PC-3 (cell line): ENCODE measurements at regions not wholly inside any gene's neighbourhood (a gene's known extent, or its start where the extent isn't known, plus 50 kb on each side); places are given as distances from the start of the nearest gene placed in this dataset.

Source experiments
- ATAC-seq: fragments of 200-7000 bp; cut with Tn5 transposase; 2 replicates; pipeline ENCODE4 v1.9.1; 2020; ENCODE audit warnings: mild to moderate bottlenecking, moderate library complexity
- BruUV-seq: library from RNA; stranded (reverse); fragments of 400-500 nt; replicated peaks from 2 replicates; lab custom pipeline; 2021; lab: Mats Ljungman, UMichigan
- CTCF ChIA-PET: fragments of 300-600 bp; sonication (Branson Sonifier 250); formaldehyde crosslinking; loops from one replicate; lab custom pipeline; 2022; ENCODE audit warnings: antibody characterized with exemption; lab: Charles Lee
- POLR2A ChIA-PET: fragments of 300-600 bp; sonication (Branson Sonifier 250); formaldehyde crosslinking; loops from one replicate; lab custom pipeline; 2022; ENCODE audit warnings: antibody characterized with exemption; ENCODE audit not compliant: unreplicated experiment; lab: Charles Lee
- DNase-seq: peaks from one replicate; pipeline ENCODE4 v3.0.0-alpha.2; 2015
- H2AFZ ChIP-seq: fragments of 300-600 bp; sonication (generic); 2 replicates; pipeline ENCODE4 v1.6.0; 2016; ENCODE audit warnings: antibody characterized with exemption, low read length
- H3F3A ChIP-seq: fragments of 300-600 bp; sonication (generic); one replicate; pipeline ENCODE4 v1.6.0; 2017; ENCODE audit warnings: antibody characterized with exemption, low read length, control low read depth, mild to moderate bottlenecking; ENCODE audit not compliant: unreplicated experiment
- H3K27ac ChIP-seq: fragments of 300-600 bp; sonication (generic); 2 replicates; pipeline ENCODE4 v1.5.1; 2016; ENCODE audit warnings: mild to moderate bottlenecking, low read length
- H3K27me3 ChIP-seq: fragments of 300-600 bp; sonication (generic); 2 replicates; pipeline ENCODE4 v1.6.1; 2016; ENCODE audit warnings: low read length, mixed read lengths
- H3K36me3 ChIP-seq: fragments of 300-600 bp; sonication (generic); 2 replicates; pipeline ENCODE4 v1.6.1; 2016; ENCODE audit warnings: low read depth, mixed run types, low read length, mixed read lengths
- H3K4me1 ChIP-seq: fragments of 300-600 bp; sonication (generic); 2 replicates; pipeline ENCODE4 v1.5.1; 2016; ENCODE audit warnings: low read length; ENCODE audit not compliant: insufficient read depth
- H3K4me2 ChIP-seq: fragments of 300-600 bp; sonication (generic); 2 replicates; pipeline ENCODE4 v1.6.0; 2016; ENCODE audit warnings: low read length
- H3K4me3 ChIP-seq: fragments of 300-600 bp; sonication (generic); 2 replicates; pipeline ENCODE4 v1.5.1; 2016; ENCODE audit warnings: mild to moderate bottlenecking, low read length, mixed read lengths
- H3K79me2 ChIP-seq: fragments of 300-600 bp; sonication (generic); 2 replicates; pipeline ENCODE4 v1.6.1; 2017; ENCODE audit warnings: low read length, mixed read lengths
- H3K9ac ChIP-seq: fragments of 300-600 bp; sonication (generic); 2 replicates; pipeline ENCODE4 v1.6.0; 2016; ENCODE audit warnings: mild to moderate bottlenecking, low read length
- H3K9me2 ChIP-seq: fragments of 300-600 bp; sonication (generic); replicated peaks from 2 replicates; pipeline ENCODE4 v1.6.1; 2016; ENCODE audit warnings: mixed run types, low read length, mixed read lengths
- H3K9me3 ChIP-seq: fragments of 300-600 bp; sonication (generic); 2 replicates; pipeline ENCODE4 v1.6.1; 2016; ENCODE audit warnings: low read length, mixed read lengths
- H4K20me1 ChIP-seq: fragments of 300-600 bp; sonication (generic); 2 replicates; pipeline ENCODE4 v1.6.1; 2016; ENCODE audit warnings: low read length, mixed read lengths
- EZH2 ChIP-seq: fragments of 300-600 bp; sonication (generic); IDR thresholded peaks from one replicate; pipeline ENCODE4 v1.6.1; 2017; ENCODE audit warnings: antibody characterized with exemption, mild to moderate bottlenecking, low read length; ENCODE audit not compliant: unreplicated experiment
- EZH2phosphoT487 ChIP-seq: fragments of 300-600 bp; sonication (generic); IDR thresholded peaks from 2 replicates; pipeline ENCODE4 v1.6.1; 2018; ENCODE audit warnings: mild to moderate bottlenecking, antibody characterized with exemption, low read length, borderline replicate concordance
- intact Hi-C: fragments of 100-400 bp; cut with micrococcal nuclease; formaldehyde crosslinking; loops from 2 replicates; pipeline ENCODE4 v1.9.0; 2023
- TF ChIP-seq, protein P1 (sequence below): fragments of 300-600 bp; sonication (generic); conservative IDR thresholded peaks from 2 replicates; pipeline ENCODE4 v1.5.1; 2017; ENCODE audit warnings: antibody characterized with exemption, low read depth, mild to moderate bottlenecking, low read length

DNA sequence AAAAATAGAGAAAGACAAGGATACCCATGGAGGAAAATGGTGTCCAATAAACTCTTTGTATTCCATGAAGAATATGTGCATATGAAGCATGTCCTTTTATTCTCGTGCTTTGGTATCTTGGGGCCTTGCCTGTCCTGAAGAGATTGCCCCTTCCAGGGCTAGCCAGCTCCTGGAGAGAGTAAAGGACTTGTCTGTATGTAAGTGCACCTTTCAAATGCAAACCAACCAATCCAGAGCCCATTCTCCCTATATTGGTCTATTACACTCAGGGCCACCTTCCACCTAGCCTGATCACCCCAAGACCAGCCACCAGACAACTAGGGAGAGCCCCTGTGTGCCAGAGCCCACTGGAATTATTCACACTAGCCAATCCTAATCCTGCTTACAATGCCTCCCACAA lies 221.6 kb downstream of the CD83 start:
- TF ChIP-seq EZH2 (no peak), EZH2phosphoT487 (no peak)
- TF ChIP-seq, protein P1, sequence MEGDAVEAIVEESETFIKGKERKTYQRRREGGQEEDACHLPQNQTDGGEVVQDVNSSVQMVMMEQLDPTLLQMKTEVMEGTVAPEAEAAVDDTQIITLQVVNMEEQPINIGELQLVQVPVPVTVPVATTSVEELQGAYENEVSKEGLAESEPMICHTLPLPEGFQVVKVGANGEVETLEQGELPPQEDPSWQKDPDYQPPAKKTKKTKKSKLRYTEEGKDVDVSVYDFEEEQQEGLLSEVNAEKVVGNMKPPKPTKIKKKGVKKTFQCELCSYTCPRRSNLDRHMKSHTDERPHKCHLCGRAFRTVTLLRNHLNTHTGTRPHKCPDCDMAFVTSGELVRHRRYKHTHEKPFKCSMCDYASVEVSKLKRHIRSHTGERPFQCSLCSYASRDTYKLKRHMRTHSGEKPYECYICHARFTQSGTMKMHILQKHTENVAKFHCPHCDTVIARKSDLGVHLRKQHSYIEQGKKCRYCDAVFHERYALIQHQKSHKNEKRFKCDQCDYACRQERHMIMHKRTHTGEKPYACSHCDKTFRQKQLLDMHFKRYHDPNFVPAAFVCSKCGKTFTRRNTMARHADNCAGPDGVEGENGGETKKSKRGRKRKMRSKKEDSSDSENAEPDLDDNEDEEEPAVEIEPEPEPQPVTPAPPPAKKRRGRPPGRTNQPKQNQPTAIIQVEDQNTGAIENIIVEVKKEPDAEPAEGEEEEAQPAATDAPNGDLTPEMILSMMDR, result no peak
- Histone ChIP-seq H3F3A (no peaks in the 10 kb centered on the region), H3K4me3 (no peak overlapping the region), H3K27me3 (no peaks in the 10 kb centered on the region), H3K9me3 (no peaks in the 10 kb centered on the region), H3K9me2 (no peaks in the 10 kb centered on the region), H3K27ac (no peak overlapping the region), H3K9ac (no peak overlapping the region), H3K79me2 (no peaks in the 10 kb centered on the region), H4K20me1 (no peaks in the 10 kb centered on the region), H3K36me3 (no peaks in the 10 kb centered on the region), H2AFZ (no peak overlapping the region), H3K4me1 (no peaks in the 10 kb centered on the region), H3K4me2 (no peak overlapping the region)
- CTCF ChIA-PET, result no interaction called here
- ATAC-seq, result no peak
- intact Hi-C loops, result no loop called here
- BruUV-seq, result no TSS peak
- no peak for DNase-seq
- POLR2A ChIA-PET, result no interaction called here

DNA sequence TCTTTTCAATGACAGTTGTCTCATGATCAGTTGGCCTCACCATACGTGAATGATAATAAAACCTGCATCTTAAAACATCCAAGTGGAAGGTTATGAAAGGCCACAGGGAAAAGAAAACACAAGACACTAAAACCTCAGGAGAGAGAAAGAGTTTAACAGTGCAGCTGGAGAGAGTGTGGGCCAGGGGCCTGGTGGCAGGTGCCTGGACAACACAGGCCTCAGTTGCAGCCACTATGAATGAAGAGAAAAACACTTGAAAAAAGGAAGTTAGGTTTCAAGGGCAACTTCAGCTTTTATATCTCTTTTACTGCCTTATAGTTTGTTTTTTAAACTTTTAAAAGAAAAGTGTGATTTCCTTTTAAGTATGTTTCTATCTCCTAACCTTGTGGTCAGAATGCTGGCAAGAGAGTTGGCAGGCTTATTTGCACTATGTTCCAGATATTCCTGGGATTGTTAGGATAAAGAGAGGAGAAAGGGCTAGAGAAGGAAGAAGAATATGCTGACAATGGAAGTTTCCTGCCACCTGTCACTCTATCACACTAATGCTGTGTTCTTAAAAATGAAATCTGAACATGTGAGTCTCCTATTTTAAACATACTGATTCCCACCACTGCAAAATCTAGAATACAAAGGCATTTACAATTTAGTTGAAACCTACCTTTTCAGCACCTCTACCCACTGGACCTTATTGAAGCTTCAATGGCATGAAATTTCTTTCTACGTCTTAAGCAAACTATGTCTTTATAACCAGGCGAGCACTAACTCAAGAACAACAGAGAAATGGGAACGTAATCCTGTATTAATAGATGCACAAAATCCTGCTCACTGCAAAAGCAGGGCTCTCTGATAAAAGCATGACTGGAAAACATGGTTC lies 222.4 kb downstream of the CD83 start:
- intact Hi-C loops, result no loop called here
- Histone ChIP-seq H3K79me2 (no peaks in the 10 kb centered on the region), H3K27me3 (no peaks in the 10 kb centered on the region), H4K20me1 (no peaks in the 10 kb centered on the region), H3K27ac (no peak overlapping the region), H3K4me1 (no peaks in the 10 kb centered on the region), H3K4me2 (no peak overlapping the region), H3K36me3 (no peaks in the 10 kb centered on the region), H3K9ac (no peak overlapping the region), H3K4me3 (no peak overlapping the region), H2AFZ (no peak overlapping the region), H3K9me3 (no peaks in the 10 kb centered on the region), H3F3A (no peaks in the 10 kb centered on the region), H3K9me2 (no peaks in the 10 kb centered on the region)
- ChIA-PET CTCF (no interaction called here), POLR2A (no interaction called here)
- ATAC-seq, result no peak
- no peak for TF ChIP-seq EZH2
- no peak for TF ChIP-seq EZH2phosphoT487
- TF ChIP-seq, protein P1, result no peak
- no TSS peak for BruUV-seq
- DNase-seq, result no peak

DNA sequence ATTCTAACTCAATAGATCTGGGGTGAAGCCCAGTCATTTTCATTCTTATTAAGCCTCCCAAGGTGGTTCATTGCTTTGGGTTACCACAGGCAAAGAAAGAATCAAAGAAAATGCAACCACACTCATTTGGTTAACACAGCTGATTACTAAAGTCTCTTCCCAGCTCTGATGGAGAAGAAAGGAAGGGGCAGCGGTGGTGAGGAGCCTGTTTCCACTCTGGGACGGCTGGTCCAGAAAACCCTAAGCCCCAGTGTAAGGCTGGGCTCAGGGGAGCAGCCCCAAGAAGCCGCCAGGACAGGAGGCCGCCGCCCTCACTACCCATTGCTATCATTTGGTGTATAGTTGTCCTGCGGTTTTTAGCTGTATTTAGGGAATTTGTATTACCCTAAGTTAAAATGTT lies 226.9 kb downstream of the CD83 start:
- H3K9me3 ChIP-seq, result no peaks in the 10 kb centered on the region
- H3K4me3 ChIP-seq, result no peak overlapping the region
- no TSS peak for BruUV-seq
- H3K9me2 ChIP-seq, result no peaks in the 10 kb centered on the region
- no peak for ATAC-seq
- H3K79me2 ChIP-seq, result no peaks in the 10 kb centered on the region
- no peak overlapping the region for H2AFZ ChIP-seq
- TF ChIP-seq EZH2, result no peak
- TF ChIP-seq EZH2phosphoT487, result no peak
- TF ChIP-seq, protein P1, result no peak
- no peaks in the 10 kb centered on the region for H3K36me3 ChIP-seq
- ChIA-PET CTCF (no interaction called here), POLR2A (no interaction called here)
- no peak for DNase-seq
- intact Hi-C loops, result no loop called here
- H3F3A ChIP-seq, result no peaks in the 10 kb centered on the region
- no peak overlapping the region for H3K9ac ChIP-seq
- no peaks in the 10 kb centered on the region for H3K27me3 ChIP-seq
- H4K20me1 ChIP-seq, result no peaks in the 10 kb centered on the region
- no peak overlapping the region for H3K27ac ChIP-seq
- no peak overlapping the region for H3K4me2 ChIP-seq
- H3K4me1 ChIP-seq, result no peaks in the 10 kb centered on the region
